ENCODE measurements at regions not wholly inside any gene's neighbourhood (a gene's known extent, or its start where the extent isn't known, plus 50 kb on each side); places are given as distances from the start of the nearest gene placed in this dataset.

DNA sequence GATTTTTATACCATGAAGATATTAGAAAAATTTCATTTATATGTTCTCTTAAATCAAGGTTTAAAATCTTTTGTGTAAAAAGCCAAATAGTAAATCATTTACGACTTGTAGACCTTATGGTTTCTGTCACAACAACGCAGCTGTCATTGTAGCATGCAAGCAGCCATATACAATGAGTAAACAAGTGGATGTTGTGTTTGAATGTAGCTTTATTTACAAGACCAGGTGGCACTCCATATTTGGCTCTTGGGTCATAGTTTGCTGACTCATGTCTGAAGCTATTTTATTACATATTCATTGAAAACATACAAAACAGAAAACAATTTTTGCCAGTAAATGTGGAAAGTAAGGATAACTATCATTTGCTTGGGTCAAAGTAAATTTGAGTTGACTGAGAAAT is 930.8 kb downstream of the SLITRK5 start:
- no peak for DNase-seq (ENCODE audit: low spot score)

GRCh38 chr13:88602786-88603777 is 931.9 kb downstream of the SLITRK5 start:
- DNase-seq (ENCODE audit: low spot score) = no peak

DNA sequence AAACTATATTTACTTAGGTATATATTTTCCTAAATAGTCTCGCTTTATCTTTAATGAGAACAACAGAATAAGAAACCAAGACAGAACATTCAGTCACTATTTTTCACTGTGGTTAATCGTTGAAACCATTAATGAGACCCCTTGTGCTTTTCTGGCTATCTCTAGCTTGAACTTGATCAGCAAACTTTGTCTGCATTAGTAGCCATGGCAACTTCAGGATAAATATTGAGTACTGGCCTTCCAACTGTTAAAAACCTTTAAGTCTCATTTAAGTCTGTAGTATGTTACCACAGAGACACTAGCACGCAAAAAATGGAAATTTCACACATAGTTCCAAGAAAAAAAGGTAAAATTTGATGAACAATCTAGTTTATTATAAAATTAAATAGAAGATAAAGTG is 946.0 kb downstream of the SLITRK5 start:
- DNase-seq (ENCODE audit: low spot score) = no peak

GRCh38 chr13:88622362-88622973 is 951.3 kb downstream of the SLITRK5 start:
- no peak for DNase-seq (ENCODE audit: low spot score)

DNA sequence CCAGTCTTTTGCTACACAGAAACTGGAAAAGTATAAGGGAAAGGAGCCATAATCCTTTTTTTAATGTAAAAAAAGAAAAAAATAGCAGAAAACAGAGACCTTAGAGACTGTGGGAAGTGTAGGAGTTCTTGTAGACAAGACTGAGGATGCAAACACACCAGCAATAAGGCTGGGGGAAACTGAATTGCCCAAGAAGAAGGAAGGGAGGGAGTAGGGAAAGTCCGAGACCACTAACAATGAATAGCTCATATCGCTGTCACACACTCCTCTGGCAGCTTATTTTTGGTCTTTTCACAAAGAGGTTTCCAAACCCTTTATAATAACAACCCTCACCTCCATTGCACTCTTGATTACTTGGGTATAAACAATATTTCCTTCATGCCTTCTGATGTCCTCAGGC is 952.0 kb downstream of the SLITRK5 start:
- no peak for DNase-seq (ENCODE audit: low spot score)

- no peak for DNase-seq (ENCODE audit: low spot score)
Observed at GRCh38 chr13:88627071-88627470, 955.9 kb downstream of the SLITRK5 start.

GRCh38 chr13:88628882-88629281 is 957.7 kb downstream of the SLITRK5 start:
- no peak for DNase-seq (ENCODE audit: low spot score)

DNA sequence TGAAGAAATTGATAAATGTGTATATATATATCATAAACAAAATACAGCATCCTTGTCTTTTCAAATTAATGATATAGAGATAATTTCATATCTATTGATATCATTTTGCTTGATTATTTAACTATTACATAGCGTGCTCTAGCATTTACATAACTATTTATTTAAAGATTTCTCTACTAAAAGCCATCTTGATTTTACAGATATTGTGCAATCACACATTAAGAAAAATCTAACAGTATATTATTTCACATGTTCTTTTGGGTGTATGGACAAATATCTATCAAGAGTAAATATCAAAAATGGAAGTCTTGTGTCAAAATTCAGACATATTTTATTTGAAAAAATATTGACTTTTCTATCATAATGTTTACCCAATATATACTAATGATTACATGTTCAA is 966.8 kb downstream of the SLITRK5 start:
- no peak for DNase-seq (ENCODE audit: low spot score)

- no peak for DNase-seq (ENCODE audit: low spot score)
Observed at GRCh38 chr13:88643233-88643632, 972.1 kb downstream of the SLITRK5 start.

- DNase-seq (ENCODE audit: low spot score) = no peak
Observed at GRCh38 chr13:88648598-88649373, 977.6 kb downstream of the SLITRK5 start.

- DNase-seq (ENCODE audit: low spot score) = no peak
Observed at GRCh38 chr13:88649855-88650254, 978.7 kb downstream of the SLITRK5 start.

DNA sequence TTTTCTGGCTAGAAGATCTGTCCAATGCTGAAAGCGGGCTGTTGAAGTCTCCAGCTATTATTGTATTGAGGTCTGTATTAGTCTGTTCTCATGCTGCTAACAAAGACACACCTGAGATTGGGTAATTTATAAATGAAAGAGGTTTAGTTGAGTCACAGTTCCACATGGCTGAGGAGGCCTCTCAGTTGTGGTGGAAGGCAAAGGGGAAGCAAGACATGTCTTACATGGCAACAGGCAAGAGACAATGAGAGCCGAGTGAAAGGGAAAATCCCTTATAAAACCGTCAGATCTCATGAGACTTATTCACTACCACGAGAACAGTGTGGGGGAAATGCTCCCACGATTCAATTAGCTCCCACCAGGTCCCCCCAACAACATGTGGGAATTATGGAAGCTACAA is 980.4 kb downstream of the SLITRK5 start:
- no peak for DNase-seq (ENCODE audit: low spot score)

DNA sequence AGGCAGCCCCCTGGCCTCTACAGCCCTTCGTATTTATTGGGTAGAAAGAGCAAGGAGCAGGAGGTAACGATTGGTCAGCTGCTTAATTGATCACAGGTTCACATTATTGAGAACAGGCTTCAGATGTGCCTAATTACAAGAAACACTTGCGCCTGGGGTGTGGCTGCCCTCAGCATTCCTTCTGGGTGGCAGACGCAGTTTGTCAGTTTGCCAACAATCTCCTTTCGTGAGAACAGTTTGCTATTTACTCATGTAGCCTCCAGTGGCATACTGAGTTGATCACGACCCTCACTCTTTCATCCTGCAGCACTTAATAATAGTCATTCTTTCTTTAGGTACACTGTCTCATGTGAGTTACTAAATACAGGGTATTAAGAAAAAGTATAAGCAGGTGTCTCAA is 985.6 kb downstream of the SLITRK5 start:
- DNase-seq (ENCODE audit: low spot score) = no peak

- no peak for DNase-seq (ENCODE audit: low spot score)
Observed at GRCh38 chr13:88670509-88670908, 999.3 kb downstream of the SLITRK5 start.

DNA sequence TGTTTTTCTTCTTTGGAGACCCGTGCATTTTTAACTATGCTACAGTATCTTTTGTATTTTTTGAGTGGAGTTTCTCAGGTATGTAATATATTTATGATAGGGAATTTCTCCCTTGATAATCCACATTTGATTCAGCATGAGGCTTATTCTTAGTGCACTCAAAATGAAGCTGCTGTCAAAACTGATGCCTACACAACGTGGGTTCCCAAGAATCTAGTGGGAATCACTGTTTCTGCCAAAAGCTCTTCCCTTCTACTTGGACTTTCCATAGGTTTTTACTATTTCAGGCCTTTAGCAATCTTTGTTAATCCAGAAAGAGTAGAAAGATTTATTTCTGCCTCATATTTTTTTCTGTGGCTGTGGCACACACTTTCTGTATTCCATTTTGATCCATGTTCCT is 1003.7 kb downstream of the SLITRK5 start:
- DNase-seq (ENCODE audit: low spot score) = no peak

DNA sequence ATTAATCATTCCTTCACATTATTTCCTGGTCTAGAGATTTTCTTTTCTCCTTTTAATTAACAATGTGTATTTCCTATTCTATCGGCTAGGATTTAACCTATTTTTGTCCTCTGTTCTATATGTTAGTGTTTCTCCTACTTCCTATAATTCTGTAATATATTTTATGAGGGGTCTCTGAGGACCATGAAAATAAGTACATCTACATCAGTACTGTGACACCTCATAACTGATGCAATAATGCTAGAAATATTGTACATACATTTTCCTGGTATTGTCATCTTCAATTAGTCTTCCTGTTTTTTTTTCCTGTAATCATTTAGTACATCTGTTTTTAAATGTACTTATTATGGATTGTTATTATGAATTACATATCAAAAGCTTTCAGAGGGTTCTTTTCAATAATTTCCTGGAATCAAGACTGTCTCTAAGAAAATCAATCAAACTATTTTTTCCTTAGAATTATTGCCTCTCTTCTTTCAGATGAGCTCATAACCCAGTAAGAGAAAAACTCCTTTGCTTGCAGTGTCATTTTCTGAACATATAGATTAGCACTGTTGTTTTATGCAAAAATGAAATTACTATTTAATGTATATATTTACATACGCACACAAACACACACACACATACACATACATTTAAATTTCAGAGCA is 1004.3 kb downstream of the SLITRK5 start:
- no peak for DNase-seq (ENCODE audit: low spot score)

- no peak for DNase-seq (ENCODE audit: low spot score)
Observed at GRCh38 chr13:88676016-88676415, 1004.8 kb downstream of the SLITRK5 start.

- DNase-seq (ENCODE audit: low spot score) = no peak
Observed at GRCh38 chr13:88685459-88685858, 1014.3 kb downstream of the SLITRK5 start.

DNA sequence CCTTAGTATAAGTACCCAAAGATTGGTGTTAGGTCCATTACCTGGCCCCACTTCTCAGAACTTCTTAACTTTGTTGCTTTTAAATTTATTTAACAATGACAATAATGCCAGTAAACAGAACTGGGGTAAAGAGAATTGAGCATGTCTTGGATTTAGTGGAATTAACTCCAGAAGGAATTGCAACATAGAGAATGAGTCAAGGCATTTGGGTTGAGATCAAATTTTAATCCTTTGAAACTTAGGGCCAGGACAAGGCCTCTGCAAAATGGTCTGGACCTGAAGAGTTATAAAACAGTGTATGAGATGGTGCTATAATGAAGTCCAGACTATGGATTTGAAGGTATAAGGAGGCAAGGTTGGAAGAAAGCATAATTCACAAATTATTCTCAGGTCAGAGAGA is 1030.4 kb downstream of the SLITRK5 start:
- DNase-seq (ENCODE audit: low spot score) = no peak

GRCh38 chr13:88704600-88705275 is 1033.6 kb downstream of the SLITRK5 start:
- no peak for DNase-seq (ENCODE audit: low spot score)

DNA sequence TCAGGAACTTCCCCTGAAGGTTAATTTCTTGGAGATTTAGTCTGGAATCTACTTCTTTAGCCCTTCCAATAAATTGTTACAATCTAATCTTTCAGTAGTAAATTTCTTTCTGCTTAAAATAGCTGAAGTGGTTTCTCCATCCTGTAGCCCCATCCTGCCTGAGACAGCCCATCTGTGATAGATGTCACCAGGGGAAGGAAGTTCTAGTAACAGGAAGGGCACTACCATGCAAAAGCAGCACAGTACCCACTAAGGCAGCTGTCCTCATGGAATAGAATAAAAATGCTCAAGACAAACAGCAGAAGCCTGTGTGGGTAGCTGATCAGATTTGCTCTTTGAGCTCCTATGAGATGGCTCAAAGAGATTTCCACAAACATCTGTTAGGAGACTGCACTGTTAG is 1036.5 kb downstream of the SLITRK5 start:
- no peak for DNase-seq (ENCODE audit: low spot score)

DNA sequence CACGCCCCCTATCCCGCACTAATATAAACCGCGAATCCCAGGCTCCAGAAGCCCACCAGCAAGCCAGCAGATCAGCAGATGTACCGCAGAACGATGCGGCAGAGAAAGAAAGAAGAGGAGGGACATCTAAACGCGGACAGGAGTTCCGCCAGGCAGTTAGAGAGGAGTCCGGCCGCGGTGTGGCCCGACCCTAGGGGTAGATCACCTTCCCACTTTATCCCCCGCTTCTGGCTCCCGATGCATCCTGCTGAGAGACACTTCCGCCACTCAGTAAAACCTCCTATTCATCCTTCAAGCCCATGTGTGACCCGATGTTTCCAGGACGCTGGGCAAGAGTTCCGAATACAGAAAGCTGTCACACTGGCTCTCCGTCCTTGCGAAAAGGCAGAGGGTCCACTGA is 1046.8 kb downstream of the SLITRK5 start:
- DNase-seq (ENCODE audit: low spot score) = no peak

All from AG08396 (cell line).